Activated naive CD8-positive, alpha-beta T cell treated with anti-CD3 and anti-CD28 coated beads, Interleukin-2, amount 50 U/mL, for 24 hours (primary cell): ENCODE measurements at regions not wholly inside any gene's neighbourhood (a gene's known extent, or its start where the extent isn't known, plus 50 kb on each side); places are given as distances from the start of the nearest gene placed in this dataset.
"Not testable (repeated sequence)": the region's sequence is repeated elsewhere in the genome, so short reads cannot be mapped to it uniquely, and the experiment has no call there.

Source experiments
- ATAC-seq: fragments of 150-1000 bp; cut with Tn5 transposase; one replicate; pipeline ENCODE4 v1.10.0; 2021
- DNase-seq: peaks from one replicate; pipeline ENCODE4 v3.0.0; 2021
- H3K27ac Mint-ChIP-seq: one replicate; pipeline ENCODE4 v1.8.0; 2021; ENCODE audit warnings: mild to moderate bottlenecking, mixed read lengths
- H3K27me3 Mint-ChIP-seq: one replicate; pipeline ENCODE4 v1.8.0; 2021; ENCODE audit warnings: mixed read lengths
- H3K36me3 Mint-ChIP-seq: one replicate; pipeline ENCODE4 v1.8.0; 2021; ENCODE audit warnings: low read depth, mixed read lengths
- H3K4me1 Mint-ChIP-seq: one replicate; pipeline ENCODE4 v1.8.0; 2021; ENCODE audit warnings: mixed read lengths
- H3K4me3 Mint-ChIP-seq: one replicate; pipeline ENCODE4 v1.8.0; 2021; ENCODE audit warnings: mild to moderate bottlenecking, moderate library complexity, mixed read lengths
- H3K9me3 Mint-ChIP-seq: one replicate; pipeline ENCODE4 v1.8.0; 2021; ENCODE audit warnings: mixed read lengths

GRCh38 chrX:117610049-117610448, 506.6 kb downstream of the KLHL13 start:
- ATAC-seq: no peak
- Mint-ChIP-seq H3K4me3 (no peak overlapping the region), H3K27ac (no peak overlapping the region), H3K9me3 (peaks cover 4% of the 10 kb centered on the region), H3K36me3 (no peaks in the 10 kb centered on the region), H3K4me1 (no peaks in the 10 kb centered on the region), H3K27me3 (no peaks in the 10 kb centered on the region)
- DNase-seq: no peak

GRCh38 chrX:117607561-117607960, 509.0 kb downstream of the KLHL13 start:
- H3K4me3 Mint-ChIP-seq: no peak overlapping the region

GRCh38 chrX:117606101-117606500, 510.5 kb downstream of the KLHL13 start:
- not testable (repeated sequence) for ATAC-seq, H3K27me3 Mint-ChIP-seq, H3K9me3 Mint-ChIP-seq, H3K27ac Mint-ChIP-seq, H3K36me3 Mint-ChIP-seq, H3K4me1 Mint-ChIP-seq, H3K4me3 Mint-ChIP-seq, DNase-seq

More at GRCh38 chrX:117607561-117607960, 509.0 kb downstream of the KLHL13 start:
- no peaks in the 10 kb centered on the region for H3K9me3 Mint-ChIP-seq
- H3K27me3 Mint-ChIP-seq: no peaks in the 10 kb centered on the region
- DNase-seq (no peak), ATAC-seq (no peak)
- no peaks in the 10 kb centered on the region for H3K4me1 Mint-ChIP-seq
- H3K27ac Mint-ChIP-seq: no peak overlapping the region
- H3K36me3 Mint-ChIP-seq: no peaks in the 10 kb centered on the region

- no peak for ATAC-seq
- Mint-ChIP-seq H3K4me1 (no peaks in the 10 kb centered on the region), H3K4me3 (no peak overlapping the region), H3K27me3 (no peaks in the 10 kb centered on the region), H3K27ac (no peak overlapping the region), H3K9me3 (no peaks in the 10 kb centered on the region), H3K36me3 (no peaks in the 10 kb centered on the region)
- DNase-seq: no peak
Measured at GRCh38 chrX:117570160-117570559, 546.5 kb downstream of the KLHL13 start.

- no peaks in the 10 kb centered on the region for H3K27me3 Mint-ChIP-seq
- H3K4me1 Mint-ChIP-seq: no peaks in the 10 kb centered on the region
- no peaks in the 10 kb centered on the region for H3K9me3 Mint-ChIP-seq
- no peak overlapping the region for H3K27ac Mint-ChIP-seq
- no peaks in the 10 kb centered on the region for H3K36me3 Mint-ChIP-seq
- ATAC-seq: no peak
- no peak overlapping the region for H3K4me3 Mint-ChIP-seq
- DNase-seq: no peak
Measured at GRCh38 chrX:117568238-117568637, 548.4 kb downstream of the KLHL13 start.

- H3K27ac Mint-ChIP-seq: no peak overlapping the region
- H3K4me1 Mint-ChIP-seq: no peaks in the 10 kb centered on the region
- peaks cover 4% of the 10 kb centered on the region for H3K9me3 Mint-ChIP-seq
- H3K27me3 Mint-ChIP-seq: no peaks in the 10 kb centered on the region
- H3K4me3 Mint-ChIP-seq: no peak overlapping the region
- DNase-seq (no peak), ATAC-seq (no peak)
- no peaks in the 10 kb centered on the region for H3K36me3 Mint-ChIP-seq
Measured at GRCh38 chrX:117543885-117544284, 572.7 kb downstream of the KLHL13 start.

- H3K27me3 Mint-ChIP-seq: no peaks in the 10 kb centered on the region
- no peak for ATAC-seq
- H3K4me3 Mint-ChIP-seq: no peak overlapping the region
Measured at GRCh38 chrX:117539090-117539418, 577.6 kb downstream of the KLHL13 start.

GRCh38 chrX:117538178-117539089, 578.2 kb downstream of the KLHL13 start:
- H3K36me3 Mint-ChIP-seq: no peaks in the 10 kb centered on the region
- H3K4me1 Mint-ChIP-seq: no peaks in the 10 kb centered on the region
- peaks cover 5% of the 10 kb centered on the region for H3K9me3 Mint-ChIP-seq
- no peak overlapping the region for H3K27ac Mint-ChIP-seq
- no peaks in the 10 kb centered on the region for H3K27me3 Mint-ChIP-seq
- H3K4me3 Mint-ChIP-seq: no peak overlapping the region
- DNase-seq (no peak), ATAC-seq (no peak)

More at GRCh38 chrX:117539090-117539418, 577.6 kb downstream of the KLHL13 start:
- no peaks in the 10 kb centered on the region for H3K4me1 Mint-ChIP-seq
- no peak for DNase-seq
- H3K36me3 Mint-ChIP-seq: no peaks in the 10 kb centered on the region
- peaks cover 4% of the 10 kb centered on the region for H3K9me3 Mint-ChIP-seq
- no peak overlapping the region for H3K27ac Mint-ChIP-seq

- ATAC-seq: no peak
- H3K4me1 Mint-ChIP-seq: no peaks in the 10 kb centered on the region
- DNase-seq: no peak
- no peak overlapping the region for H3K27ac Mint-ChIP-seq
- no peaks in the 10 kb centered on the region for H3K27me3 Mint-ChIP-seq
- no peak overlapping the region for H3K4me3 Mint-ChIP-seq
- peaks cover 3% of the 10 kb centered on the region for H3K9me3 Mint-ChIP-seq
- H3K36me3 Mint-ChIP-seq: no peaks in the 10 kb centered on the region
Measured at GRCh38 chrX:117532339-117532738, 584.3 kb downstream of the KLHL13 start.

GRCh38 chrX:117522725-117523700, 593.6 kb downstream of the KLHL13 start:
- DNase-seq (no peak), ATAC-seq (no peak)
- Mint-ChIP-seq H3K9me3 (no peaks in the 10 kb centered on the region), H3K4me1 (no peaks in the 10 kb centered on the region), H3K27ac (no peak overlapping the region), H3K36me3 (no peaks in the 10 kb centered on the region), H3K27me3 (no peaks in the 10 kb centered on the region), H3K4me3 (no peak overlapping the region)

- no peak overlapping the region for H3K4me3 Mint-ChIP-seq
- H3K36me3 Mint-ChIP-seq: no peaks in the 10 kb centered on the region
- no peak overlapping the region for H3K27ac Mint-ChIP-seq
- ATAC-seq: no peak
- no peaks in the 10 kb centered on the region for H3K27me3 Mint-ChIP-seq
- no peaks in the 10 kb centered on the region for H3K4me1 Mint-ChIP-seq
- DNase-seq: no peak
- H3K9me3 Mint-ChIP-seq: no peaks in the 10 kb centered on the region
Measured at GRCh38 chrX:117517994-117518393, 598.6 kb downstream of the KLHL13 start.

- no peaks in the 10 kb centered on the region for H3K36me3 Mint-ChIP-seq
- DNase-seq (no peak), ATAC-seq (no peak)
- H3K4me3 Mint-ChIP-seq: no peak overlapping the region
- H3K27ac Mint-ChIP-seq: no peak overlapping the region
- no peaks in the 10 kb centered on the region for H3K27me3 Mint-ChIP-seq
- H3K4me1 Mint-ChIP-seq: no peaks in the 10 kb centered on the region
- no peaks in the 10 kb centered on the region for H3K9me3 Mint-ChIP-seq
Measured at GRCh38 chrX:117511379-117511778, 605.2 kb downstream of the KLHL13 start.

GRCh38 chrX:117510453-117510852, 606.2 kb downstream of the KLHL13 start:
- ATAC-seq: no peak
- Mint-ChIP-seq H3K9me3 (peaks cover under 1% of the 10 kb centered on the region), H3K4me3 (no peak overlapping the region), H3K27ac (no peak overlapping the region), H3K4me1 (no peaks in the 10 kb centered on the region), H3K36me3 (no peaks in the 10 kb centered on the region), H3K27me3 (no peaks in the 10 kb centered on the region)
- DNase-seq: no peak

GRCh38 chrX:117508021-117508420, 608.6 kb downstream of the KLHL13 start:
- H3K27ac Mint-ChIP-seq: no peak overlapping the region
- no peak for ATAC-seq
- no peak for DNase-seq
- H3K27me3 Mint-ChIP-seq: no peaks in the 10 kb centered on the region
- H3K4me3 Mint-ChIP-seq: no peak overlapping the region
- H3K4me1 Mint-ChIP-seq: no peaks in the 10 kb centered on the region
- peaks cover 5% of the 10 kb centered on the region for H3K9me3 Mint-ChIP-seq
- H3K36me3 Mint-ChIP-seq: no peaks in the 10 kb centered on the region

- Mint-ChIP-seq H3K27ac (no peak overlapping the region), H3K36me3 (no peaks in the 10 kb centered on the region), H3K27me3 (no peaks in the 10 kb centered on the region), H3K4me1 (no peaks in the 10 kb centered on the region), H3K4me3 (no peak overlapping the region), H3K9me3 (no peaks in the 10 kb centered on the region)
- DNase-seq (no peak), ATAC-seq (no peak)
Measured at GRCh38 chrX:117487421-117487820, 629.2 kb downstream of the KLHL13 start.
